GM23338 (cell line): ENCODE measurements at regions not wholly inside any gene's neighbourhood (a gene's known extent, or its start where the extent isn't known, plus 50 kb on each side); places are given as distances from the start of the nearest gene placed in this dataset.

Experiments used
- CREB1 ChIP-seq: fragments of 250-450 bp; sonication (Bioruptor Pico); IDR thresholded peaks from 2 replicates; pipeline ENCODE4 v1.5.0; 2020; ENCODE audit warnings: low read depth, mild to moderate bottlenecking, moderate library complexity
- CTCF ChIP-seq, 2 experiments: fragments of 200-600 bp in 1 of 2; sonication (generic) in 1 of 2; conservative IDR thresholded peaks; 2 replicates each; pipeline versions ENCODE4 v1.5.1 to v1.6.1; 2016 to 2017; ENCODE audit warnings: antibody characterized with exemption in 2 of 2, low read depth in 2 of 2, mild to moderate bottlenecking in 2 of 2, moderate library complexity in 1 of 2
- EZH2 ChIP-seq: fragments of 200-600 bp; sonication (generic); IDR thresholded peaks from one replicate; pipeline ENCODE4 v1.8.0; 2017; ENCODE audit warnings: antibody characterized with exemption, mild to moderate bottlenecking, low read depth; ENCODE audit not compliant: unreplicated experiment
- EZH2phosphoT487 ChIP-seq: fragments of 200-600 bp; sonication (generic); IDR thresholded peaks from one replicate; pipeline ENCODE4 v1.8.1; 2018; ENCODE audit warnings: antibody characterized with exemption; ENCODE audit not compliant: unreplicated experiment
- JUNB ChIP-seq: IDR thresholded peaks from one replicate; pipeline ENCODE4 v1.6.1; 2016; ENCODE audit warnings: antibody characterized with exemption; ENCODE audit not compliant: unreplicated experiment
- NANOG ChIP-seq: IDR thresholded peaks from 2 replicates; pipeline ENCODE4 v1.6.1; 2016; ENCODE audit warnings: antibody characterized with exemption, borderline replicate concordance
- POLR2AphosphoS5 ChIP-seq: IDR thresholded peaks from 2 replicates; pipeline ENCODE4 v1.6.1; 2016; ENCODE audit warnings: antibody characterized with exemption, low read depth
- ZNF331 ChIP-seq: fragments of 250-450 bp; sonication (Bioruptor Pico); IDR thresholded peaks from 2 replicates; pipeline ENCODE4 v1.5.0; 2020; ENCODE audit warnings: low read depth, mild to moderate bottlenecking, moderate library complexity
- TF ChIP-seq, protein P1 (sequence below): IDR thresholded peaks from one replicate; pipeline ENCODE4 v1.6.1; 2018; ENCODE audit warnings: antibody characterized with exemption; ENCODE audit not compliant: unreplicated experiment
- TF ChIP-seq, protein P2 (sequence below): IDR thresholded peaks from 2 replicates; pipeline ENCODE4 v1.6.1; 2016; ENCODE audit warnings: antibody characterized with exemption

DNA sequence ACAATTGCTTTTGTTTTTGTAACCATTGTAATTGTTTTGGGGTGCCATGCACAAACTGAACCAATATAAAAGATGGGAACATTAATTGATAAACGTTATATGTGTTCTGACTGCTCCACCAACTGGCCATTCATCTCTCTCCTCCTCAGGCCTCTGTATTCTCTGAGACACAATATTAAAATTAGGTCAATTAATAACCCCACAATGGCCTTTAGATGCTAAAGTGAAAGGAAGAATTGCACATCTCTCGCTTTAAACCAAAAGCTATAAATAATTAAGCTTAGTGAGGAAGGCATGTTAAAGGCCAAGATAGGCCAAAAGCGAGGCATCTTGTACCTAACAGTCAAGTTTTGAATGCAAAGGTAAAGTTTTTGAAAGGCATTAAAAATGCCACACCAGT, 448.4 kb upstream of the ITGA1 start:
- TF ChIP-seq CTCF (conservative IDR thresholded peaks at IDR 0.05; ENCODE audit: low read depth in 2 of 2) (no peak), EZH2 (no peak), POLR2AphosphoS5 (no peak), CREB1 (CRISPR knock-in tag) (no peak), EZH2phosphoT487 (no peak), NANOG (no peak), JUNB (no peak), ZNF331 (CRISPR knock-in tag) (no peak)
- TF ChIP-seq, protein P1, sequence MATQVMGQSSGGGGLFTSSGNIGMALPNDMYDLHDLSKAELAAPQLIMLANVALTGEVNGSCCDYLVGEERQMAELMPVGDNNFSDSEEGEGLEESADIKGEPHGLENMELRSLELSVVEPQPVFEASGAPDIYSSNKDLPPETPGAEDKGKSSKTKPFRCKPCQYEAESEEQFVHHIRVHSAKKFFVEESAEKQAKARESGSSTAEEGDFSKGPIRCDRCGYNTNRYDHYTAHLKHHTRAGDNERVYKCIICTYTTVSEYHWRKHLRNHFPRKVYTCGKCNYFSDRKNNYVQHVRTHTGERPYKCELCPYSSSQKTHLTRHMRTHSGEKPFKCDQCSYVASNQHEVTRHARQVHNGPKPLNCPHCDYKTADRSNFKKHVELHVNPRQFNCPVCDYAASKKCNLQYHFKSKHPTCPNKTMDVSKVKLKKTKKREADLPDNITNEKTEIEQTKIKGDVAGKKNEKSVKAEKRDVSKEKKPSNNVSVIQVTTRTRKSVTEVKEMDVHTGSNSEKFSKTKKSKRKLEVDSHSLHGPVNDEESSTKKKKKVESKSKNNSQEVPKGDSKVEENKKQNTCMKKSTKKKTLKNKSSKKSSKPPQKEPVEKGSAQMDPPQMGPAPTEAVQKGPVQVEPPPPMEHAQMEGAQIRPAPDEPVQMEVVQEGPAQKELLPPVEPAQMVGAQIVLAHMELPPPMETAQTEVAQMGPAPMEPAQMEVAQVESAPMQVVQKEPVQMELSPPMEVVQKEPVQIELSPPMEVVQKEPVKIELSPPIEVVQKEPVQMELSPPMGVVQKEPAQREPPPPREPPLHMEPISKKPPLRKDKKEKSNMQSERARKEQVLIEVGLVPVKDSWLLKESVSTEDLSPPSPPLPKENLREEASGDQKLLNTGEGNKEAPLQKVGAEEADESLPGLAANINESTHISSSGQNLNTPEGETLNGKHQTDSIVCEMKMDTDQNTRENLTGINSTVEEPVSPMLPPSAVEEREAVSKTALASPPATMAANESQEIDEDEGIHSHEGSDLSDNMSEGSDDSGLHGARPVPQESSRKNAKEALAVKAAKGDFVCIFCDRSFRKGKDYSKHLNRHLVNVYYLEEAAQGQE: no peak
- TF ChIP-seq, protein P2, sequence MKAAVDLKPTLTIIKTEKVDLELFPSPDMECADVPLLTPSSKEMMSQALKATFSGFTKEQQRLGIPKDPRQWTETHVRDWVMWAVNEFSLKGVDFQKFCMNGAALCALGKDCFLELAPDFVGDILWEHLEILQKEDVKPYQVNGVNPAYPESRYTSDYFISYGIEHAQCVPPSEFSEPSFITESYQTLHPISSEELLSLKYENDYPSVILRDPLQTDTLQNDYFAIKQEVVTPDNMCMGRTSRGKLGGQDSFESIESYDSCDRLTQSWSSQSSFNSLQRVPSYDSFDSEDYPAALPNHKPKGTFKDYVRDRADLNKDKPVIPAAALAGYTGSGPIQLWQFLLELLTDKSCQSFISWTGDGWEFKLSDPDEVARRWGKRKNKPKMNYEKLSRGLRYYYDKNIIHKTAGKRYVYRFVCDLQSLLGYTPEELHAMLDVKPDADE: no peak
